Activated CD4-positive, alpha-beta T cell treated with anti-CD3 and anti-CD28 coated beads for 24 hours (primary cell): ENCODE measurements at regions not wholly inside any gene's neighbourhood (a gene's known extent, or its start where the extent isn't known, plus 50 kb on each side); places are given as distances from the start of the nearest gene placed in this dataset.

Experiments
- DNase-seq, 2 donors: peaks; one replicate each; pipeline ENCODE4 v3.0.0-alpha.2; 2020; ENCODE audit warnings: low read depth in 2 of 2

DNA sequence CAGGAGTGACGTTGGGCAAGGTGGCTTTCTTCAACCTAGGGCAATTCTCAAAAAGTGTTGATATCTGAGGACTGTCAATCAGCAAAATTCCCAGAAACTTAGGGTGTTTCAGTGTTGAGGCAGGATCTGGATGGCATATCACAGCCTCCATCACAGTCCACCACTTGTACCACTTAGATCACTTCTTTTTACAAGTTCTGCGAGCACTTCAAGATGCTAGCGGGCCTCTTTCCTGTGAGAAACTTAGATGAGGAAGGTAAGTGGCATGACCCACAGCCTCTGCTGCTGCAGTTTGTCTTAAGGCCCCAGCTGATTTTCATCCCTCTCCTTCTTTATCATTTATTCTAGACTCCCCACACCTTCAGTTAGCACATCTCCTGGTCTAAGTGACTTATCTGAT, 295.4 kb upstream of the ZNF521 start:
- no peak for DNase-seq

DNA sequence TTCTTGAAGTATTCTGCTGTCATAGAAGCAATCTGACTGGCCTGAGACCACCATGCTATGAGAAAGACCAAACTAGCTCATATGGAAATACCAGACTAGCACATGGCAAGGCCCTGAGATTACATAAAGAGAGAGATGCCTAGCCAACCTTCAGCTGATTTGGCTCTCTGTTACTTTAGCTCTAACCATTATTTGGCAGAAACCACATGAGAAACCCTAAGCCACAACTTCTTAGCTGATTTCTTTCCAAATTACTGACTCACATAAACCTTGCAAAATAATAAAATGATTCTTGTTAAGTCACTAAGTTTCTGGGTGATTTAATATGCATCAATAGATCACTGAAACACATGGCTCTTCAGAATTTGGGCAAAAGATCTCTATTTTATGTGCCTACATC, 295.0 kb upstream of the ZNF521 start:
- no peak for DNase-seq

DNA sequence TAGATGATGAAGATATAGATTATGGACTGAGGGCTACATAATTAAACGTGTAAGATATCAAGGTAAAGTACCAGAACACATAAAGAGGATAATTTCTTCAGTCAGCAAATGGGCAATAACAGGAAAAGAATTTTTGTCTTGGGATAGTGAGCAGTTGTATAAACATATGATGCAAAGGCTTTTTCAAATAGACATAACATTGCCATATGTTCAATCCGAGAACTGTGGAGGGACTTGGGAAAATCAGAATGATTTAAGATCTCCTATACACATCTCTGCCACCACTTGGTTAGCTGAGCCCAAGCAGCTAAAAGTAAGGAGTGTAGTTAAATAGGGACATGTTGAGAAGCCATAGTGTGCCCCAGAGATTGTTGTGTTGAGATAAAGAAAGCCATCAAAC, 287.6 kb upstream of the ZNF521 start:
- DNase-seq = no peak

DNA sequence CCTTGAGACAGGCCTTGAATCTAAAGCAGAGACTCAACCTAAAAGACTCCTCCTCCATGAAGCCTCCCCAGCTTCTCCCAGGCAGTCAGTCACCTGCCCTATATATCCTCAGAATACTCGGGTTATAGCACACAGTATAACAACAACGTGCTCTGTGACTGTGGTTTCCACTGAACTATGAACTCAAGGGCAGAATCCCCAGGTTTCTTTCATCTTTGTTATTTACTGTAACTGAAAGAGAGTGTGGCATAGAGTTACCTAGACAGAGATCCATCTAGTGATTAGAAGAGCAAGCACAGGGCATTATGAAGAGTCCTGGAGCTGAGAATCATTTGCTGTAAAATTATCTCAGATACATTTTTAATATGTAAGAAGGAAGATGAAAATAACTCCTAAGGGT, 281.6 kb upstream of the ZNF521 start:
- DNase-seq = no peak

DNA sequence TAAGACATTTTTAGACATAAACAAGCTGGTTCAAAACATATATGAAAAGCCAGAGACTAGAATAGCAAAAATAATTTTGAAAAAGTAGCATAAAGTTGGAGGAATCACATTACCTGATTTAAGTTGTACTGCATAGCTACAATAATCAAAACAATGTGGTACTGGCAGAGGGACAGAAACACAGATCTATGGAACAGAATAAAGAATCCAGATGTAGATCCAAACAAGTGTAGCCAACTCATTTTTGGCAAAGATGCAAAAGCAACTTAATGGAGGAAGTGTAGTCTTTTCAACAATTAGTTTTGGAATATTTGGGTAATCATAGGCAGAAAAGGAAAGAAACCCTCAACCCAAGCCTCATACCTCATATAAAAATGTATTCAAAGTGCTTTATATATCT, 278.7 kb upstream of the ZNF521 start:
- DNase-seq = no peak

DNA sequence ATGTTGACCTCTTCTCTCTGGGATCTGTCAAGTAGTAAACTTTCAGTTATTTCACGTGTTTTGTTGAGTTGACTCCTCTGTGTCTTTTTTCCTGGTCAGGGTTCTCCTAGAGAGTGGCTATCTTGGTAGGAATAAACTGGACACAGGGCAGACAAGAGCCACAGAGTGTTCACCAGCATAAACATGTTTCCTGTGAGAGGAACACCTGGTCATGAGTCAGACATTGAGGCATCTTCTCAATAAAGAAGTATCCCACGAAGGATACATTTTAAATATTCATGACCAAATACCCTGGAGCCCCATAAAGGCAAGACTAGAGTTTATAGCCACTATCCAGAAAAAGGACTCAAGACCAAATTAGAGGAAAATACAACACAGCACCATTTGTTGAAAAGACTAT, 269.7 kb upstream of the ZNF521 start:
- DNase-seq = no peak

DNA sequence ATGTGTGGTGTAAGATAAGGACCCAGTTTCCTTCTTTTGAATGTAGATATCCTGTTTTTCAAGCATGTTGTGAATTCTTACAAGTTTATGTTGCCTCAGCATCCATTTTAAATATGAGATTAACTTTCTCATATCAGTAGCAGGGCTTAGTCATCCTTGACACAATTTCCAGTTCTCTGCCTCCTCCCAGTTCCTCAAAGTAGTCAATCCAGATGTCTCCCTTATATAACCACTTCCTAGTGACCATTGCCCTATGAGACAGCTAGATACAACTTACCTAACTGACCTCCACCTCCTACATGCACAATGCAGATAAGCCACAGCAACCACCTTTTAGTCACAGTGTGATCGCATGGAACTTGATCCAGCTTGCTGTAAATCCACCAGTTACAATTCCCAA, 269.2 kb upstream of the ZNF521 start:
- no peak for DNase-seq

DNA sequence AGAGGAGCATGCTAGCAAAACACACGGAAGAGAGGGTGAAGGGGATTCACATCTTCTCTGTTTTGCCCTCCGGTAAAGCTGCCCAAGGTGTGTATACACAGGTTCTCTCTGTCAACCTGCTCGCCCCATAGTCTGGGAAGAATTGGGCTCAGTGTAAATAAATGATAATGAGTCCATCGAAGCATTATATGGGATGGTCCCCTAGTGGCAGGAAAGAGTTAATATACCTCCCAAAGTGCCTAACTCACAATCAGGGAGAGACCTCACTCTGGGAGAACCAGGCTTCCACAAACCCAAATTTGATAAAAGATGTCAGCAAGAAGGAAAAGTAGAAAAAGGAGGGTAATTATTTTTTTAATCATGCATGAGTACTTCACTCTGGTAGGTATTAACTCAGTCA, 262.2 kb upstream of the ZNF521 start:
- no peak for DNase-seq

DNA sequence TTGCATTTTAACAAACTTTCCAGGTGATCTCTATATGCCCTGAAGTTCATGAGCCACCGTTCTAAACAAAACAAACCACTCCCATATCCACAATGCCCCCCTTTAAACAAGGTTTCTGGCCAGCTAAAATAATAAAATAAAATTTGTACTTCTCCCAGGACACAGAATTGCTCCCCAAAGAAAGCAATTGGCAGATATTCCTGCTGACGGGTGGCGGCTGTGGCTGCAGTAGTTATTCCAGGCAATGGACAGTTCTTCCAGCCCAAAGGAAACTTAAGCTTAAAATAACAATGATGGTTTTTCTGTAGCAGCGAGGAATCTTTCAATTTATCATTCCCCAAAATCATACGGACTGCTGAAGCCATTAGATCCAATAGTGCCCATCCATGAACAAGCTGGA, 260.5 kb upstream of the ZNF521 start:
- no peak for DNase-seq

DNA sequence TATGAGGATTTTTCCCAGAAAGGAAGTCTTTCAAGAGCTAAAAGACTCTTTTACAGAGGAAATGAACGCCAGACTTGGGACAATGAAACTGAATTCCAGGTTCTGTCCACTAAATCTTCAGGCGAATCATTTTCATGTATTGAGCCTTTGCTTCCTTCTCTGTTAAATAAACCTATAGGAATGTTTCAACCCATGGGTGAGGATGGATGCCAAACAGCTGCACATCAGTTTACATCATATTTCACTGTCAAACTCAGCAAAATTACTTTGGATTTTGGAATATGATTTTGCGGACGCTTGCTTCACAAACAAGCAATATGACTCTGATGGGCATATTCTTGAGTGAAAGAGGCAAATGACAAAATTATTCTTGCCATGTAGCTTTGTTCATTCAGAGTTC, 256.1 kb upstream of the ZNF521 start:
- DNase-seq = no peak

DNA sequence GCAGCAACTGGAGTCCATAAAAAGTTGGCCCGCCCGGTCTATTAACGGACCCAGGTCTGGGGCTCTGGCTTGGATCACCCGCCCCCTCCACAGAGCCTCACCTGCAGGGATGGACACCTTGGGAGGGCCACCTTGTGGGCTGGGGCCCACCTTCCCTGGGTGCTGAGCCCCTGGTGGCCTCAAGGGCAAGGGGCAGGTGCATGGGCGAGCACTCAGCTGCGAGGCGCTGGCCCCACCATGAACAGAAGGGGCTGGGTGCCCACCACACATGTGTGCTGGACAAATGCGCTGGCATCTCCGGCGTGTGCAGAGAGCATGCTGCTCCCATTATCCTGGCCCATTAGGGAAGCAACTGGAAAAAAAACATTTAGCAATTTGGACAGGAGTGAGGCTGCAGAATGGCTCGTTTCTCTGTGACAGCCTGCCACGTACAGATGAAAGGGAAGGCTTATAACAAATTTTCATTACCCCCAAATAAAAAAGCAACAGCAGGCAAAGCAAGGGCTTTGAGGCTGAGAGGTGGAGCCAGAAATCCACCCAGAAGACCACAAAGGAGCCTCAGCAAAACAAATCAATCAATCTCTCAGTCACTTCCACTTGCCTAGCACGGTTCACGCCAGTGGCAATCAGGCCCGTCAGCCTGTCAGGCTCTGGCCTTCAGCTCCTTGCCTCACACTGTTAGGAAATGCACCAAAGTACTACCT, 253.1 kb upstream of the ZNF521 start:
- DNase-seq = no peak

DNA sequence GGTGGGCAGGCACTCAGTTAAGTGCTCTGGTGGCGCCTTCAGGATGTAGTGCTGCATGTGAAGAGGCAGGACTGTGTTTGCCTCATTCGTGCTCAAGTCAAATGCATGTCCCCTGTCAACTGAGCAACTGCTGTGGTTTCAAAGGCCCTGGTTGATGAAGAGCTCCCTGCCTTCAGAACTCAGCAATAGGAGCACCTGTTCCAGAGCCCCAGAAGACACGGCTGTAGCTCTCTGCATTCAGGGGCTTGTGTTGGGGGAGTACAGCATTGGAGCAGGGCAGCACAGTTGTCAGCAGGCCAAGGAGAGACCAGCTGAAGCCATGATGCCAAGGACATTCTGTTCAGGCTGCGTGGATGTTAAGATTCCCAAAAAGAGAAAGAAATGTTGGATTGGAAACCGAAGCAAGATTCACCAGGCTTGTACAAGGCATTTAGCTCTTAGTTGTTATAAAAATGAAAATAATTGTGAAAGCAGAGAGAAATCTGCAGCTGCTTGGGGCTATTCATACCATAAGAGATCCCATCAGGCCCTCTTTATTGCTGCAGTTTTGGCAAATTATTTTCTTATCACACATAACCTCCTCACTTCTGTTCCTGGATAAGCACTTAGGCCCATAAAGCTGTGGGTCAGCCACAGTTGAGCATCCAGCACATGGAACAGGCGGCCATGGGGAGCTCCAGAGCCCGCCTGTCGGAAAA, 252.4 kb upstream of the ZNF521 start:
- no peak for DNase-seq

DNA sequence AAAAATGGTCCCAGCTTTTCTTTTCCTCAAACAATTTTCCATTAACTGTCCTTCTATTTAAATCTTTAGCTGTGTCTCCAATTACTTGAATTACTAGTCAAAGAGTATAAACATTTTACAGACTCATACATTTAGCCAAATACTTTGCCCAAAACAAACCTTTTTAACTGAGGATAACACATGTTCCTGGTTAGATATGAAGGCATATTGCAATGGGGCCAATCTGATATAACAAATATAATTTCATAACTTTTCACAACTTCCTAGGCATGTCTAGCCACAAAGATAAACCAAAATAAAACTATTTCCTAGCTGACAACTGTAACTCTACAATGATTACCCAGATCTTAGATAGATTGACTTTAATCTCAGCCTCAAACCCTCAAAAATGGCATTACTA, 247.5 kb upstream of the ZNF521 start:
- no peak for DNase-seq

DNA sequence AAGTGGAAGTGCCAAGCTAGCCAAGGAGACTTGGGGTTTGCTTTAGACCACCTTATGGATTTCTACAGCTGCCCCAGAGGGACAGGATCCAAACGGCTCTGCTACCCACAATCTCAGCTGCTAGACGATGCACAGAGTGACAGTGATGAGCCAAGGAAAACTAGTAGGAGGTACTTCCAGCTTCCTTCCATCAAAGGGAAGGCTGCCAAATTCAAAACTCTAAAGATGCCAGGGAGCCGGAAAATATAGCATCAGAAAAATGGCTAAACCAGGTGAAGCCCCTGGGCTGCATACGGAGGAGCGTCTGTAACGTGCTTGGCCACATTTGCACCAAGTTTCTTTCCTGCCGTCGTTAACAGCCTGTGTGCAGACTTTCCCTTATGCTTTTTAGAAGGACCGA, 245.5 kb upstream of the ZNF521 start:
- no peak for DNase-seq

DNA sequence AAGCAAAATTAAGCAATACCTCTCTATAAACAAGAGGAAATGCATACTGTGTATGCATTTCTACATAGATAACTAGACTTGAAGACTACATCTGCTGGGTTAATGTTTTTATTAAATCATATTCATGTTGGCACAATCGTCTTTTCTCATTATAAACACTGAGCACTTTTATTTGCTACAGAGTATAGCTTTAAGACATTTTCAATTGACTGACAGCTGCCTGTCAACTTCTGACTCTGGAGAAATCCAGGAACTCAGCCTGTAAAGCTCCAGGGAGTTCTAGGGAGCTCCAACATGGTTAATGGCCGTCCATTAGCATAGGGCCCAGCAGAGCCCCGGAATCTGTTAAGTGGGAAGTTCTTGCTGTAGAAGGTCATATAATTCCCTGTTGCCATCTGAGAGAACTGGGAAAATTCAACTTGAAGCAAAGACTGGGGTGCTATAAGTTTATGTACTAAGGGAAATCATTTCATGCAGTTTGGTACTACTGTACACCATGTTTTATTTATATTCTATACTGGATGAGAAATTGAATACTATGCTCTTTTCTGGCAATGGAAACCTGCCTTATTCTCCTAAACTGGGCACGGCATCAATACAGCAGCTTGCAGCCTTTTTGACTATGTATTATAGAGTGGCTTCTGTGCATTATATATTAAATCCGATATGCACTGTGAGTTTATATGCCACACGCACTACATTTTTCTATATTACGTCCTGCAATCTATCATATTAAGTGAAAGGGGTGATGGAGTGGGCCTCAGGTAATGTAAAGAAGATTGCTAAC, 243.5 kb upstream of the ZNF521 start:
- no peak for DNase-seq

DNA sequence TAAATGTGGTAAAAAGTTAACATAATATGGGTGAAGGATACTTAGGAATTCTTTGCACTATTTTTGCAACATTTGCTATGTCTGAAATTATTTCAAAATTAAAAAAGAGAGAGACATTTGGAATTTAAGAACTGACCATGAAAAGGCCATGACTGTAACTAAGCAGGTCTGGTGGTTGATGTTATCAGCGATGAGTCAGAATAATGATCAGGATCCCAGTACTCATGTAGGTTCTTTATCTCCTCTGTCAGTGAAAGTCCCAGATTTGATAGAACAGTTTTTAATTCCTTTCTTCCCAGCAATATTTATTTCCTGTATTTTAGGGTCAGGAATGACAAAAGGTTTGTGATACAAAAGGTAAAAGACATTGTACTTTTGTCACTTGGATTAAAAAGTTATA, 242.4 kb upstream of the ZNF521 start:
- DNase-seq = no peak

DNA sequence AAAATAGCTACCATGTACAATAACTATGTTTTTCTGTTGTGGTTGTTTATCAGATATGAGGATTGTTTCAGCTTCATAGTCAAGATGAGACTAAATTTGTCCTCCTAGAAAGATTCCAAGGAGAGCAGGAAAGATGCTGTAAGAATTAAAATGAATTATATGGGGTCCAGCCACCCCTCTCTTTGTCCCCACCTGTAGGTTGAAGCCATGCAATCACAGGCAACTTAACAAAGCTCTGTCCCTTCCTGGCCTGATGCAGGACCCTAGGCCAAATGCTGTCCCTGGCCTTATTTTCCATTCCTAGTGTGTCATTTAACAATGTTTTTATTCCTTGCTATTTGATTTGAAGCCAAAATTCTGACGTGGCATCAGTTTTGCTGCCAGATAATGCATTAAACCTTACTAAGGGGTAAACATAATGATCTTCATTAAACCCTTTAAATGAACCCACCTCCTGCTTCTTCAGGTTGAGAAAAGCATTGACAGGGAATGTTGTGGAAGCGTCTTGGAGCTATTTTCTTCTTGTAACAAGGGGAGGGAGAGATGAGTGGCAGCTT, 240.9 kb upstream of the ZNF521 start:
- no peak for DNase-seq

DNA sequence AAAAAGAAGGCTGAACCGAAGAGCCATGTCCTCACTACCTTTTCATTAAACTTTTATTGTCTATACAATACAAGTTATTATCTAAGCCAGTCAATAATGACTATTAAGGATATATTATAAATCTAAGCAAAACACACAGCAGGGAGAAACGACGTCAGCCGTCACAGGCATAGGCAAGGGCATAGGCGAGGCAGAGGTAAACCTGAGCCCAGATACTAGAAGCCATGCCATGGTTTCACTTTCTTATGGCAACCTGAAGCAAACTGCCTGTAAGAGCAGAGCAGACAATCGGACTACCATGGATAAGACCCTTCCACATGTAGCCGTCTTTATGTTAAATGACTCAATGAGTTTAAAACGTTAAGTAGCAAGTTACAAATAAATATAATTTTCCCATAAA, 238.5 kb upstream of the ZNF521 start:
- DNase-seq = no peak

DNA sequence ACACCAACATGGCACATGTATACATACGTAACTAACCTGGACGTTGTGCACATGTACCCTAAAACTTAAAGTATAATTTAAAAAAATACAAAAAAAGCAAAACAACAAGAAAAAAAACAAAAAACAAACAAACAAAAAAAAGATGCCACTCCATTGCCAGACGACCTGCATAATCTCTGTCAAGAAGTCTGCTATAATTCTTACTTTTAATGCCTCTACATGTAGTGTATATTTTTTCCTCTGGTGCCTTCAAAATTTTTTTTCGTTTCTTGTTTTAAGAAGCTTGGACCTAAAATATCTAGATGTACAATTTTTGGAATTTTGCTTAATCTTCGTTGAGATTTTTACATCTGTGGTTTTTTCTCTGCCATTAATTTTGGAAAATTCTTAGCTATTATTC, 235.6 kb upstream of the ZNF521 start:
- DNase-seq = no peak

DNA sequence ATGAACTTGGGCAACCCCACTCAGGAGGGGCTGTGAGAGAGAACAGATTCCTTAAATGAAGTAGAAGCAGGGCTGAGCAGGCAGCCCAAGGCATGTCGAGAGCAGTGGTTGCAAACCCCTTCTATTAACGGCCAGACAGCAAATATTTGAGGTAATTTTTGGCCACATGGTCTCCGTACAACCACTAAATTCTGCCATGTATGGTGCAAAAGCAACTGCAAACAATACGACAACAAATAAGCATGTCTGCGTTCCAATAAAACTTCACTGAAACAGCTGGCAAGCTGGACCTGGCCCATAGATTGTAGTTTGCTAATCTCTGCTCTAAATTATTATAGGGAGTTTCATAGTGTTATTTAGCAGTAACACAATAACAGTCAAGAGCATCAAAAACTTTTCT, 217.0 kb upstream of the ZNF521 start:
- DNase-seq = no peak

DNA sequence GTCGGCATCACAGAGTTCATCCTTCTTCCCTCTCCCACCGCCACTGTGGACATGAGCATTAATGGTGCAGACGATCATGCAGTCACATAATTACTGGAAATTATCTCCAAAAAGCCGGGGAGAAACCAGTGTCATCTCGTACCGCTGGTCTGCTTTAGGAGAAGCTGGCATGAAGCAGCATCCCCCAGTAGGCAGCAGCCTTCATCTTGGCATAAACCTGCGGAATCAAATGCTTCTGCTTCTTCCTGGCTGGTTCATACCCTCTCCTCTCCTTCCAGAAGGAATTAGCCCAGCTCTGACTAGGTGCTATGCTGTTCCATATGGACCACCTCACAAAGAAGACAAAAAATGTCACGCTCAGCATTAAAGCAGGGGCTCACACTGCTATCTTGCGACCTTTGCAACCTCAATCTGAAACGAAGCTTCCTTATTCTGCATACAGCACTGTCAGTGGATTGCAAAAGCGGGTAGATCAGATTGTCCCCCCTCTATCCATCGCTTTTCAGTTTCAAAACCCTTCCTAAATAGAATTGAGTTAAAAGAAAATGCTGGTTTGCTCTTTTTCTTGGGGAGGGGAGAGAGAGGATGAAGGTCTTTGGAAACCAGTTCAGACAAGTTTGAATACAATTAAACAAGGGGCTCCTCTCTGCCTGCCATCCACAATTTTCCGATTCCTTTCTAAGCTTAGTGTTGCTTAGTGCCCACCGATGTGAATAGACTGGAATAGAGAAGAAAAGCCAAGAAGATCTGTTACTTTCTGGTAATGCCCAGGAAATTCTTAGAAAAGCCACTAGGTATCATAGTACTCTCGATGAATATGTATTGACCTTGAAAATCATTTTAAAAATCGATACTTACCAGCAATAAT, 212.1 kb upstream of the ZNF521 start:
- no peak for DNase-seq

DNA sequence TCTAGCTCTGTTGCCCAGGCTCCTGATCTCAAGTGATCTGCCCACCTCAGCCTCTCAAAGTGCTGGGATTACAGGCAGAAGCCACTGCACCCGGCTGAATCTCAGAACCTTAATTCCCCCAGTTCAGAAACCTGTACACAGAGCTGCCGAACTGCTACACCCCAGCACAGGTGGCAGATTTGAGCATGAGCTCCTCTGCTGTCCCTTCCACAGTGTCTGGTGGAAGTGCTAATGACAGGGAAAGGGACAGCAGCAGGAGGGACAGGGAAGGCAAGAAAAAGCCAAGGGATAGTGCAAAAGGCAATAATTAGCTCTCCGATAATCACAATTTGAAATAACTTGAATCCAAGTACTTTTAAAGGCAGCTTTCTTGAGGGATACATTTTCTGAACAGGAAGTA, 211.4 kb upstream of the ZNF521 start:
- no peak for DNase-seq
